ENCODE measurements at regions not wholly inside any gene's neighbourhood (a gene's known extent, or its start where the extent isn't known, plus 50 kb on each side); places are given as distances from the start of the nearest gene placed in this dataset.

DNA sequence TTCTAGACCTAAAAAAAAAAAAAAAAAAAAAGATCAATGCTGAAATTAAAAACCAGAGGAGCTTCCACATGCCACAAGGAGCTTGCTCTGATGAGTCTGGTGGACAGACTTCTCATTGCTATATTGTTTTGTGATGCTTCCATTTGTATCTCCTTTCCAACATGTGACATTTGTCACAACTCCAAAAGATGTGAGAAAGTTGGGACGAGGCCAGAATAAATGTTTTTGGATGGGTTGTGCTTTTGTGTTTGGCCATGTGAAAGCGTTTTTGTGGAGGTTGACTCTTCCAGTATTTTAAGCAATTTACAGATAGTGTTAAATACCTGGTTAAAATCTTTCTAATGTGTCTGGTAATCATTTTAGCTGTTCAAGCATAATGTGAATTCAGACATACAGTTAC is 280.1 kb downstream of the SKAP2 start:
- Histone ChIP-seq H3K27ac (no peak overlapping the region), H3K27me3 (peaks cover 6% of the 10 kb centered on the region), H3K4me1 (replicated peaks in 1 of 2) (no peaks in the 10 kb centered on the region), H3K9me3 (replicated peaks in 1 of 3) (no peaks in the 10 kb centered on the region), H3K4me3 (no peak overlapping the region), H3K36me3 (replicated peaks in 1 of 2) (no peaks in the 10 kb centered on the region)
- intact Hi-C loops (cut with DNase I): no loop called here
- TF ChIP-seq, protein P1, sequence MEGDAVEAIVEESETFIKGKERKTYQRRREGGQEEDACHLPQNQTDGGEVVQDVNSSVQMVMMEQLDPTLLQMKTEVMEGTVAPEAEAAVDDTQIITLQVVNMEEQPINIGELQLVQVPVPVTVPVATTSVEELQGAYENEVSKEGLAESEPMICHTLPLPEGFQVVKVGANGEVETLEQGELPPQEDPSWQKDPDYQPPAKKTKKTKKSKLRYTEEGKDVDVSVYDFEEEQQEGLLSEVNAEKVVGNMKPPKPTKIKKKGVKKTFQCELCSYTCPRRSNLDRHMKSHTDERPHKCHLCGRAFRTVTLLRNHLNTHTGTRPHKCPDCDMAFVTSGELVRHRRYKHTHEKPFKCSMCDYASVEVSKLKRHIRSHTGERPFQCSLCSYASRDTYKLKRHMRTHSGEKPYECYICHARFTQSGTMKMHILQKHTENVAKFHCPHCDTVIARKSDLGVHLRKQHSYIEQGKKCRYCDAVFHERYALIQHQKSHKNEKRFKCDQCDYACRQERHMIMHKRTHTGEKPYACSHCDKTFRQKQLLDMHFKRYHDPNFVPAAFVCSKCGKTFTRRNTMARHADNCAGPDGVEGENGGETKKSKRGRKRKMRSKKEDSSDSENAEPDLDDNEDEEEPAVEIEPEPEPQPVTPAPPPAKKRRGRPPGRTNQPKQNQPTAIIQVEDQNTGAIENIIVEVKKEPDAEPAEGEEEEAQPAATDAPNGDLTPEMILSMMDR (IDR thresholded peaks at IDR 0.05): no peak
- TF ChIP-seq POLR2A (IDR thresholded peaks at IDR 0.05): no peak
- WGBS, 4 donors: 52 to 76% (median 60%) methylated on average over 2 of the region's 2 CpGs
- DNase-seq: no peak

DNA sequence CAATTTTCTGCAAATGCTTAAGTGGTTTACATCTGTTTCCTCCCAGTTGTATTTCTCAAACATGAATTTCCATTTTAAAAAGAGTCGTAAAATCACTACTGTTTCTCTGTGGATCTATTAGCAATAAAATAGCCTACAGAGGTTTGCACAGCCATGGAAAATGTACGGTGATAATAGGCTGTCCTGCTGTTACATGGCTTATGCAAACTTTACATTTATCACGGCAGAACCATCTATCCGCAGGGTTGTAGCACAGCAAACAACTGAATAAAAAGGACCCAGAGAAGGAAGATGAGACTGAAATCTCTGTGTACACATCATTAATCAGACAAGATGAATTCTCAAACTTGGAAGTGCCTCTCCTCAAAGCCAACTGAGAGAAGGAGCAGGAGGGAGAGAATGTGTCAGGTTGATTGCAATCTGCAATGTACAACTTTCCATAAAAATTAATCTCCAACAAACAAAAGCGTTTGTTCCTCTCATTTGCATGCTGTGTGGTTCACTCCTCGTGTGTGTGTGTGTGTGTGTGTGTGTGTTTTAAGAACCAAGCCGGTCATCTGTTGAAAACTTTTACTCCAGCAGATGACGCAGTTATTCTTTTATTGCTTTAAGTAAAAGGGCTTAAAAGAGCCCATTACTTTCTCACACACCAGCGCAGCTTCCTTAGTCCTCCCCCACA is 279.3 kb downstream of the SKAP2 start:
- intact Hi-C loops (cut with DNase I): no loop called here
- H3K27ac ChIP-seq: no peak overlapping the region
- DNase-seq: no peak
- H3K27me3 ChIP-seq: no peaks in the 10 kb centered on the region
- TF ChIP-seq, protein P1 (IDR thresholded peaks at IDR 0.05): no peak
- TF ChIP-seq POLR2A (IDR thresholded peaks at IDR 0.05): no peak
- H3K9me3 ChIP-seq (replicated peaks in 1 of 3): no peaks in the 10 kb centered on the region
- no peak overlapping the region for H3K4me3 ChIP-seq
- H3K4me1 ChIP-seq (replicated peaks in 1 of 2): no peaks in the 10 kb centered on the region
- WGBS, 4 donors: 42 to 54% (median 44%) methylated on average over 9 of the region's 9 CpGs
- no peaks in the 10 kb centered on the region for H3K36me3 ChIP-seq (replicated peaks in 1 of 2)

DNA sequence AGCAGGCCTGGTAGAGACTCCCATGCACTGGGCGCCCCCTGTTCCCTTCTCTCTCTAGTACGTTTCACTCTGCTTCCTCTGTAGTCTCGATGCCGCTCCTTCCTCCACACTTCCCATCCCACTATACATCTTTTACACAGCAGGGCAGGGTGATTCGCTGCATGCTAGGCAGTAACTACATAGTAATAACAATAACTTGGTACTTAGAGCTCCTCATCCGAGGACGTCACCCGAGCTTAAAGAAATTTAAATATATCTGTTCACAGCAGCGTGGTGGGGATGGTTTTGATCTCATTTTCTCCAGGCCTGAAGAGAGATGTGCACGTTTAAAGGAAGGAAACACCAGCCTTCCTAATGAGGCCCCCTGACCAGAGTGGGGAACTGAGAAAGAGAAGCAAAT is 276.9 kb downstream of the SKAP2 start:
- intact Hi-C loops (cut with DNase I): no loop called here
- Histone ChIP-seq H3K27ac (no peak overlapping the region), H3K27me3 (no peaks in the 10 kb centered on the region), H3K9me3 (replicated peaks in 1 of 3) (no peaks in the 10 kb centered on the region), H3K4me1 (replicated peaks in 1 of 2) (no peaks in the 10 kb centered on the region), H3K4me3 (no peak overlapping the region), H3K36me3 (replicated peaks in 1 of 2) (no peaks in the 10 kb centered on the region)
- 70 to 74% (median 71%) methylated on average over 10 of the region's 10 CpGs for WGBS, 4 donors
- TF ChIP-seq, protein P1 (IDR thresholded peaks at IDR 0.05): no peak
- no peak for TF ChIP-seq POLR2A (IDR thresholded peaks at IDR 0.05)
- no peak for DNase-seq

DNA sequence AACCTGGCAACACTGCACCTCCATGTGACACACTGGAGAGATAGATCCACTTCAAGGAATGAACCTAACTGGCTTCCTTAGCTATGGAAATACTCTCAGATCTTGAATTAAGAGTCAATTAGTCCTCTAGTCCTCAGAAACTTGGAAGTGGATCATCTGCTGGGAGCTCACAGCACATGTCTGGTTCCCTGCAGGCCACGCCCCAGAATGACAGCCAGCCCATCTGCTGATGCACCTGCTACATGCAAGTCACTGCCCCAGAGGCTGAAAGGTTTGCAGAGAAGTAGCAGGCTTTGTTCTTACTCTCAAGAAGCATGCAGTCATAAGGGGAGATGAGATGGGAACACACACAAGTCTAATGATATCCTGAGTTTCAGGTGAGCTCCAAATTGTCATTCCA is 275.9 kb downstream of the SKAP2 start:
- no peaks in the 10 kb centered on the region for H3K9me3 ChIP-seq (replicated peaks in 1 of 3)
- TF ChIP-seq, protein P1 (IDR thresholded peaks at IDR 0.05): no peak
- no peak for TF ChIP-seq POLR2A (IDR thresholded peaks at IDR 0.05)
- no peaks in the 10 kb centered on the region for H3K4me1 ChIP-seq (replicated peaks in 1 of 2)
- H3K27me3 ChIP-seq: no peaks in the 10 kb centered on the region
- no peak overlapping the region for H3K27ac ChIP-seq
- DNase-seq: no peak
- no peaks in the 10 kb centered on the region for H3K36me3 ChIP-seq (replicated peaks in 1 of 2)
- intact Hi-C loops (cut with DNase I): no loop called here
- 77 to 100% (median 92%) methylated on average over 1 of the region's 1 CpG for WGBS, 4 donors
- H3K4me3 ChIP-seq: no peak overlapping the region
